HL-60 (cell line): ENCODE measurements at regions not wholly inside any gene's neighbourhood (a gene's known extent, or its start where the extent isn't known, plus 50 kb on each side); places are given as distances from the start of the nearest gene placed in this dataset.

ENCODE experiments used
- GABPA ChIP-seq: IDR thresholded peaks from 2 replicates; pipeline ENCODE4 v1.6.1; 2012; ENCODE audit warnings: low read depth
- POLR2AphosphoS5 ChIP-seq: IDR thresholded peaks from 2 replicates; pipeline ENCODE4 v1.6.1; 2012; ENCODE audit warnings: low read depth
- REST ChIP-seq: IDR thresholded peaks from 2 replicates; pipeline ENCODE4 v1.6.1; 2012; ENCODE audit warnings: low read depth; ENCODE audit not compliant: insufficient replicate concordance
- SPI1 ChIP-seq: IDR thresholded peaks from 2 replicates; pipeline ENCODE4 v1.6.1; 2012; ENCODE audit warnings: low read depth, mild to moderate bottlenecking, borderline replicate concordance
- TF ChIP-seq, protein P1 (sequence below): IDR thresholded peaks from one replicate; pipeline ENCODE4 v1.5.1; 2011; ENCODE audit warnings: low read length, control low read depth, inconsistent platforms; ENCODE audit not compliant: insufficient read depth

DNA sequence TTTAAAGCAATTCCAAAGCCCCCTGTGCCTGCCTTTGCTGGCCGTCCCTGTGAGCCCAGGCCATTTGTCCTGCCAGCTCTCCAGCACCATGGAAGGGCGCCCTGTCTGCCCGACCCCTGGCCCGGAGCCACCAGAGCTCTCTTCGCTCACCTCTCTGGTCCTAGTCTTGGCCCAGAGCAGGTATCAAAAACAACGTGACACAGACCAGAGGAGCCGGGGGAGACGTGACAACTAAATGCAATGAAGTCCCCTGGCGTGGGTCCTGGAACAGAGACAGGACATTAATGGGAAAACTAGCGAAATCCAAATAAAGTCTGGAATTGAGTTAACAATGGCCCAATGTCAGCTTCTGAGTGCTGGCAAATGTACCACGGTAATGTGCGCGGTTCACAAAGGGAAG lies 83.2 kb upstream of the DIO3 start:
- no peak for TF ChIP-seq POLR2AphosphoS5
- TF ChIP-seq REST: no peak
- TF ChIP-seq, protein P1, sequence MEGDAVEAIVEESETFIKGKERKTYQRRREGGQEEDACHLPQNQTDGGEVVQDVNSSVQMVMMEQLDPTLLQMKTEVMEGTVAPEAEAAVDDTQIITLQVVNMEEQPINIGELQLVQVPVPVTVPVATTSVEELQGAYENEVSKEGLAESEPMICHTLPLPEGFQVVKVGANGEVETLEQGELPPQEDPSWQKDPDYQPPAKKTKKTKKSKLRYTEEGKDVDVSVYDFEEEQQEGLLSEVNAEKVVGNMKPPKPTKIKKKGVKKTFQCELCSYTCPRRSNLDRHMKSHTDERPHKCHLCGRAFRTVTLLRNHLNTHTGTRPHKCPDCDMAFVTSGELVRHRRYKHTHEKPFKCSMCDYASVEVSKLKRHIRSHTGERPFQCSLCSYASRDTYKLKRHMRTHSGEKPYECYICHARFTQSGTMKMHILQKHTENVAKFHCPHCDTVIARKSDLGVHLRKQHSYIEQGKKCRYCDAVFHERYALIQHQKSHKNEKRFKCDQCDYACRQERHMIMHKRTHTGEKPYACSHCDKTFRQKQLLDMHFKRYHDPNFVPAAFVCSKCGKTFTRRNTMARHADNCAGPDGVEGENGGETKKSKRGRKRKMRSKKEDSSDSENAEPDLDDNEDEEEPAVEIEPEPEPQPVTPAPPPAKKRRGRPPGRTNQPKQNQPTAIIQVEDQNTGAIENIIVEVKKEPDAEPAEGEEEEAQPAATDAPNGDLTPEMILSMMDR: no peak
- no peak for TF ChIP-seq SPI1
- no peak for TF ChIP-seq GABPA
